ENCODE measurements at regions not wholly inside any gene's neighbourhood (a gene's known extent, or its start where the extent isn't known, plus 50 kb on each side); places are given as distances from the start of the nearest gene placed in this dataset.

DNA sequence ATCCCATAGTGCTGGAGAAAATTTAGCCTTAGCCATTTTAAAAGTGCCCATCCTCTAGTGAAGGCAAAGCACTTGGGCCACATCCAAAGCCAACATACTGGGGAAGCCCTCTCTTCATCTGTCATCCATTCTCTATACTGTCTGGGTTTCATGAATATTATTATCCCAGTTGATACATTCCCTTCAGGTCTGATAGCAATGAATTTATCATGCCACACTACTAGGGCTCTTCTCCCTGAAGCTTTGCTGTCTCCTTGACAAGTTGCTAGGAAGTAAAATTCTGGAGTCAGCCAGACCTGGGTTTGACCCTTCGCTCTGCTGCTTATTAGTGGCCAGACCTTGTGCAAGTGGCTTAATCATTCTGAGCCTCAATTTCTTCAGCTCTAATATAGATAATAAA, 1041.4 kb upstream of the ADGRL2 start:
- TF ChIP-seq, protein P1, sequence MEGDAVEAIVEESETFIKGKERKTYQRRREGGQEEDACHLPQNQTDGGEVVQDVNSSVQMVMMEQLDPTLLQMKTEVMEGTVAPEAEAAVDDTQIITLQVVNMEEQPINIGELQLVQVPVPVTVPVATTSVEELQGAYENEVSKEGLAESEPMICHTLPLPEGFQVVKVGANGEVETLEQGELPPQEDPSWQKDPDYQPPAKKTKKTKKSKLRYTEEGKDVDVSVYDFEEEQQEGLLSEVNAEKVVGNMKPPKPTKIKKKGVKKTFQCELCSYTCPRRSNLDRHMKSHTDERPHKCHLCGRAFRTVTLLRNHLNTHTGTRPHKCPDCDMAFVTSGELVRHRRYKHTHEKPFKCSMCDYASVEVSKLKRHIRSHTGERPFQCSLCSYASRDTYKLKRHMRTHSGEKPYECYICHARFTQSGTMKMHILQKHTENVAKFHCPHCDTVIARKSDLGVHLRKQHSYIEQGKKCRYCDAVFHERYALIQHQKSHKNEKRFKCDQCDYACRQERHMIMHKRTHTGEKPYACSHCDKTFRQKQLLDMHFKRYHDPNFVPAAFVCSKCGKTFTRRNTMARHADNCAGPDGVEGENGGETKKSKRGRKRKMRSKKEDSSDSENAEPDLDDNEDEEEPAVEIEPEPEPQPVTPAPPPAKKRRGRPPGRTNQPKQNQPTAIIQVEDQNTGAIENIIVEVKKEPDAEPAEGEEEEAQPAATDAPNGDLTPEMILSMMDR (IDR thresholded peaks at IDR 0.05; ENCODE audit: insufficient read depth, low read length), result no peak
- TF ChIP-seq, protein P2, sequence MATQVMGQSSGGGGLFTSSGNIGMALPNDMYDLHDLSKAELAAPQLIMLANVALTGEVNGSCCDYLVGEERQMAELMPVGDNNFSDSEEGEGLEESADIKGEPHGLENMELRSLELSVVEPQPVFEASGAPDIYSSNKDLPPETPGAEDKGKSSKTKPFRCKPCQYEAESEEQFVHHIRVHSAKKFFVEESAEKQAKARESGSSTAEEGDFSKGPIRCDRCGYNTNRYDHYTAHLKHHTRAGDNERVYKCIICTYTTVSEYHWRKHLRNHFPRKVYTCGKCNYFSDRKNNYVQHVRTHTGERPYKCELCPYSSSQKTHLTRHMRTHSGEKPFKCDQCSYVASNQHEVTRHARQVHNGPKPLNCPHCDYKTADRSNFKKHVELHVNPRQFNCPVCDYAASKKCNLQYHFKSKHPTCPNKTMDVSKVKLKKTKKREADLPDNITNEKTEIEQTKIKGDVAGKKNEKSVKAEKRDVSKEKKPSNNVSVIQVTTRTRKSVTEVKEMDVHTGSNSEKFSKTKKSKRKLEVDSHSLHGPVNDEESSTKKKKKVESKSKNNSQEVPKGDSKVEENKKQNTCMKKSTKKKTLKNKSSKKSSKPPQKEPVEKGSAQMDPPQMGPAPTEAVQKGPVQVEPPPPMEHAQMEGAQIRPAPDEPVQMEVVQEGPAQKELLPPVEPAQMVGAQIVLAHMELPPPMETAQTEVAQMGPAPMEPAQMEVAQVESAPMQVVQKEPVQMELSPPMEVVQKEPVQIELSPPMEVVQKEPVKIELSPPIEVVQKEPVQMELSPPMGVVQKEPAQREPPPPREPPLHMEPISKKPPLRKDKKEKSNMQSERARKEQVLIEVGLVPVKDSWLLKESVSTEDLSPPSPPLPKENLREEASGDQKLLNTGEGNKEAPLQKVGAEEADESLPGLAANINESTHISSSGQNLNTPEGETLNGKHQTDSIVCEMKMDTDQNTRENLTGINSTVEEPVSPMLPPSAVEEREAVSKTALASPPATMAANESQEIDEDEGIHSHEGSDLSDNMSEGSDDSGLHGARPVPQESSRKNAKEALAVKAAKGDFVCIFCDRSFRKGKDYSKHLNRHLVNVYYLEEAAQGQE (IDR thresholded peaks at IDR 0.05; ENCODE audit: insufficient replicate concordance, low read depth), result no peak
